Mesenchymal stem cell (in vitro differentiated cells and primary cell): ENCODE measurements at regions not wholly inside any gene's neighbourhood (a gene's known extent, or its start where the extent isn't known, plus 50 kb on each side); places are given as distances from the start of the nearest gene placed in this dataset.

ENCODE experiments used
- DNase-seq: peaks from one replicate; pipeline ENCODE4 v3.0.0-alpha.2; 2013
- H2AFZ ChIP-seq: one replicate; pipeline ENCODE4 v1.6.1; 2013; ENCODE audit warnings: low read depth, mild to moderate bottlenecking, control low read depth, inconsistent platforms, low read length, moderate library complexity
- H2AK5ac ChIP-seq: 2 replicates; pipeline ENCODE4 v1.6.1; 2013; ENCODE audit warnings: low read length, moderate library complexity, mild to moderate bottlenecking, inconsistent platforms; ENCODE audit not compliant: severe bottlenecking
- H2BK120ac ChIP-seq: one replicate; pipeline ENCODE4 v1.6.1; 2013; ENCODE audit warnings: low read depth, mild to moderate bottlenecking, inconsistent platforms, low read length, moderate library complexity
- H2BK12ac ChIP-seq, 2 experiments: one replicate each; pipeline ENCODE4 v1.6.1; 2013; ENCODE audit warnings: inconsistent platforms in 2 of 2, low read length in 2 of 2, mild to moderate bottlenecking in 2 of 2, moderate library complexity in 2 of 2, control low read depth in 1 of 2
- H2BK15ac ChIP-seq: one replicate; pipeline ENCODE4 v1.6.1; 2013; ENCODE audit warnings: mild to moderate bottlenecking, low read depth, inconsistent platforms; ENCODE audit not compliant: poor library complexity, severe bottlenecking
- H2BK5ac ChIP-seq: 2 replicates; pipeline ENCODE4 v1.6.1; 2013; ENCODE audit warnings: low read depth, mild to moderate bottlenecking, low read length, control low read depth, inconsistent platforms; ENCODE audit not compliant: poor library complexity, severe bottlenecking
- H3K14ac ChIP-seq, 2 experiments: one replicate each; pipeline ENCODE4 v1.6.1; 2013; ENCODE audit warnings: inconsistent platforms in 2 of 2, low read length in 2 of 2, control low read depth in 1 of 2, mild to moderate bottlenecking in 1 of 2, moderate library complexity in 1 of 2
- H3K18ac ChIP-seq, 2 experiments: one replicate each; pipeline ENCODE4 v1.6.1; 2013; ENCODE audit warnings: inconsistent platforms in 2 of 2, low read length in 2 of 2, control low read depth in 1 of 2, low read depth in 1 of 2, mild to moderate bottlenecking in 1 of 2
- H3K23ac ChIP-seq, 2 experiments: one replicate each; pipeline ENCODE4 v1.6.1; 2013; ENCODE audit warnings: inconsistent platforms in 2 of 2, low read length in 2 of 2, mild to moderate bottlenecking in 2 of 2, moderate library complexity in 2 of 2, control low read depth in 1 of 2
- H3K27ac ChIP-seq: 2 replicates; pipeline ENCODE4 v1.5.1; 2013; ENCODE audit warnings: mild to moderate bottlenecking, moderate library complexity, low read length, control low read depth, inconsistent platforms; ENCODE audit not compliant: poor library complexity, severe bottlenecking
- H3K27me3 ChIP-seq, 2 experiments: 2 replicates each; pipeline versions ENCODE4 v1.6.1 to v1.7.0; 2013; ENCODE audit warnings: low read length in 2 of 2, mild to moderate bottlenecking in 2 of 2, moderate library complexity in 2 of 2, control low read depth in 1 of 2, inconsistent platforms in 1 of 2; ENCODE audit not compliant: control insufficient read depth in 1 of 2, insufficient read depth in 1 of 2
- H3K36me3 ChIP-seq, 2 experiments: 2 replicates each; pipeline versions ENCODE4 v1.6.1 to v1.7.0; 2013; ENCODE audit warnings: low read length in 2 of 2, control low read depth in 1 of 2, inconsistent platforms in 1 of 2, low read depth in 1 of 2, mild to moderate bottlenecking in 1 of 2; ENCODE audit not compliant: insufficient read depth in 2 of 2, control insufficient read depth in 1 of 2
- H3K4ac ChIP-seq, 2 experiments: one replicate each; pipeline ENCODE4 v1.6.1; 2013; ENCODE audit warnings: inconsistent platforms in 2 of 2, low read length in 2 of 2, mild to moderate bottlenecking in 2 of 2, moderate library complexity in 2 of 2, control low read depth in 1 of 2, low read depth in 1 of 2
- H3K4me1 ChIP-seq: 2 replicates; pipeline ENCODE4 v1.6.1; 2013; ENCODE audit warnings: low read depth, low read length, control low read depth; ENCODE audit not compliant: control insufficient read depth, insufficient read depth
- H3K4me2 ChIP-seq: 2 replicates; pipeline ENCODE4 v1.6.1; 2013; ENCODE audit warnings: low read length, mild to moderate bottlenecking, inconsistent platforms; ENCODE audit not compliant: poor library complexity, severe bottlenecking
- H3K4me3 ChIP-seq, 2 experiments: 2 replicates each; pipeline versions ENCODE4 v1.5.1 to v1.7.0; 2013; ENCODE audit warnings: low read length in 2 of 2, mild to moderate bottlenecking in 2 of 2, control low read depth in 1 of 2, low read depth in 1 of 2; ENCODE audit not compliant: insufficient read depth in 1 of 2
- H3K79me1 ChIP-seq: replicated peaks from 2 replicates; pipeline ENCODE4 v1.6.1; 2013; ENCODE audit warnings: mild to moderate bottlenecking, control low read depth, low read length, inconsistent platforms; ENCODE audit not compliant: poor library complexity, severe bottlenecking
- H3K9ac ChIP-seq: 2 replicates; pipeline ENCODE4 v1.7.0; 2013; ENCODE audit warnings: mild to moderate bottlenecking, low read length, moderate library complexity
- H3K9me3 ChIP-seq: 2 replicates; pipeline ENCODE4 v1.7.0; 2013; ENCODE audit warnings: mild to moderate bottlenecking, low read length; ENCODE audit not compliant: control insufficient read depth
- H4K8ac ChIP-seq: one replicate; pipeline ENCODE4 v1.6.1; 2013; ENCODE audit warnings: inconsistent platforms, mild to moderate bottlenecking, low read length, moderate library complexity
- H4K91ac ChIP-seq: one replicate; pipeline ENCODE4 v1.6.1; 2013; ENCODE audit warnings: mild to moderate bottlenecking, low read length, inconsistent platforms
- WGBS: methylation state at CpG from one replicate; pipeline ENCODE4 v1.1.7; 2013; ENCODE audit warnings: mixed read lengths; 5-methylcytosine and 5-hydroxymethylcytosine counted together

GRCh38 chr7:50152486-50152885, 59.4 kb upstream of the ZPBP start:
- no peaks in the 10 kb centered on the region for H3K79me1 ChIP-seq

DNA sequence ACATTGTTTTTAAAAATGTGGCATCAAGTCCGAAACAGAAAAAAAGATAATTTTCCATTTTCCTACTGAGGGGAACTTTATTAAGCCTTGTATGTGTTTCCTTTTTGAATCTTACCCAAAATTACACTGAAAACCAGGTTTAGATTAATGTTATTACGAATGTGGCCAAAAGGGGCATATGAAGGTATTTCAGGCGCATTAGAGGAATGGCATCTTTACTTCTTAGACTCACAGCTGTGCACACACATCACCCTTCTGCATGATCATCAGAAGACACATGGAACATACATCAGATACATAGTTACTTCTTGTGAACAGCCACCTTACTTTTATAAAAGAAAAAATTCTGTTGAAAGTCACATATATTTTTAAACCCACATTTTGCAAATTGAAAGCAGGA, 58.6 kb upstream of the ZPBP start:
- H3K4me2 ChIP-seq, result no peak overlapping the region
- H2AFZ ChIP-seq, result no peak overlapping the region
- H2BK12ac ChIP-seq, result no peak overlapping the region
- no peaks in the 10 kb centered on the region for H3K4me1 ChIP-seq
- no peak overlapping the region for H3K9ac ChIP-seq
- no peak overlapping the region for H2AK5ac ChIP-seq
- no peak overlapping the region for H2BK5ac ChIP-seq
- no peaks in the 10 kb centered on the region for H3K36me3 ChIP-seq
- H2BK15ac ChIP-seq, result no peak overlapping the region
- no peak overlapping the region for H2BK120ac ChIP-seq
- H3K79me1 ChIP-seq, result no peaks in the 10 kb centered on the region
- H4K8ac ChIP-seq, result no peak overlapping the region
- H3K9me3 ChIP-seq, result no peaks in the 10 kb centered on the region
- H3K23ac ChIP-seq, result no peak overlapping the region
- no peak overlapping the region for H3K27ac ChIP-seq
- DNase-seq, result no peak
- 100% methylated on average over 1 of the region's 3 CpGs for WGBS
- no peak overlapping the region for H3K14ac ChIP-seq
- H3K27me3 ChIP-seq, result peaks cover 0 to 22% of the 10 kb centered on the region in 2 experiments
- H3K18ac ChIP-seq, result no peak overlapping the region
- no peak overlapping the region for H3K4ac ChIP-seq
- H4K91ac ChIP-seq, result no peak overlapping the region
- no peak overlapping the region for H3K4me3 ChIP-seq

More at GRCh38 chr7:50152486-50152885, 59.4 kb upstream of the ZPBP start:
- H4K91ac ChIP-seq, result no peak overlapping the region
- H3K4ac ChIP-seq, result no peak overlapping the region
- no peak overlapping the region for H2AK5ac ChIP-seq
- H2BK120ac ChIP-seq, result no peak overlapping the region
- no peak overlapping the region for H3K18ac ChIP-seq
- no peak overlapping the region for H3K4me2 ChIP-seq
- no peak overlapping the region for H2BK5ac ChIP-seq
- H3K27ac ChIP-seq, result no peak overlapping the region
- 87% methylated on average over 5 of the region's 8 CpGs for whole genome bisulfite sequencing
- peaks cover 0 to 15% of the 10 kb centered on the region in 2 experiments for H3K27me3 ChIP-seq
- no peak overlapping the region for H2BK12ac ChIP-seq
- H3K9me3 ChIP-seq, result no peaks in the 10 kb centered on the region
- no peak overlapping the region for H3K4me3 ChIP-seq
- no peaks in the 10 kb centered on the region for H3K4me1 ChIP-seq
- H4K8ac ChIP-seq, result no peak overlapping the region
- H3K9ac ChIP-seq, result no peak overlapping the region
- H3K23ac ChIP-seq, result no peak overlapping the region
- no peak overlapping the region for H2AFZ ChIP-seq
- no peak overlapping the region for H2BK15ac ChIP-seq
- no peak overlapping the region for H3K14ac ChIP-seq
- no peak for DNase-seq
- no peaks in the 10 kb centered on the region for H3K36me3 ChIP-seq

DNA sequence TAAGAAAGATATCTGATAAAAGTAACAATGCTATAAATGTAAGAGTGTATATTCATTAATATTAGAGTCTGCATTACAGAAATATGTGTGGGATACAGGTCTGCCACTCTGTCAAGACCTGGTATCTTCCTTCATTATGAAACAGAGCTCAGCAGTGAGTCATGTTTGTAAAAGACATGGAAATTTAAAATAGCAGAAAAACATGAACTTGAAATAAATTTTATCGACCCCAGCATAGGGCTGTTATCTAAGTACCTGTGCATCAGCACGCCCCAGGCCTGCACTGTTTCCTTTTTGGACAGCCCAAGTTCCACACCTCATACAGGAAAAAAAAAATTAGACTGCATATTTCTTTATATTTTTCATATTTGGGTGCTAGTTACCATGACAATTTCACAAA, 58.0 kb upstream of the ZPBP start:
- H2BK5ac ChIP-seq, result no peak overlapping the region
- no peak overlapping the region for H3K23ac ChIP-seq
- no peak overlapping the region for H3K27ac ChIP-seq
- no peak overlapping the region for H3K4me2 ChIP-seq
- no peak for DNase-seq
- no peak overlapping the region for H2BK15ac ChIP-seq
- no peak overlapping the region for H3K9ac ChIP-seq
- 81% methylated on average over 2 of the region's 2 CpGs for WGBS
- H2AFZ ChIP-seq, result no peak overlapping the region
- no peak overlapping the region for H3K18ac ChIP-seq
- no peak overlapping the region for H2BK12ac ChIP-seq
- H3K4ac ChIP-seq, result no peak overlapping the region
- no peak overlapping the region for H3K4me3 ChIP-seq
- H3K9me3 ChIP-seq, result no peaks in the 10 kb centered on the region
- H3K27me3 ChIP-seq, result peaks cover 0 to 22% of the 10 kb centered on the region in 2 experiments
- H2AK5ac ChIP-seq, result no peak overlapping the region
- H3K4me1 ChIP-seq, result no peaks in the 10 kb centered on the region
- H4K8ac ChIP-seq, result no peak overlapping the region
- no peaks in the 10 kb centered on the region for H3K36me3 ChIP-seq
- H4K91ac ChIP-seq, result no peak overlapping the region
- H3K14ac ChIP-seq, result no peak overlapping the region
- no peak overlapping the region for H2BK120ac ChIP-seq
- H3K79me1 ChIP-seq, result no peaks in the 10 kb centered on the region

DNA sequence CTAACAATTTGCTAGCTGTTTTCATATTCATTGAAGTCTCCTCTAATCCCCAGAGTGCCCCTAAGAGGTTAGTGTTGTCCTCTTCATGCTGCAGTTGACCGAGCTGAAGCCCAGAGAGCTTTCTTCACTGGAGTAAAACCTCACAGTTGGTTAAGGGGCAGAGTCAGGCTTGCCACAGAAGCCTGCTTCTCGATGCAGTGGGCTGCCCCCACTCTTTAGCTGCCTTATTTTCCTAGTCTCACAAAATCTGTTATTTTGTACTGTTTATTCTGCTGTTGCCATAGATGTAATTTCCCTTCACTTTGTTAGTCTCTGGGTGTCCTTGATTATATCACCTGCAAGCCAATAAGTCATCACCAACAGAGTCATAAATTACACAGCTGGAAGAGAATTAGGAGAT, 56.3 kb upstream of the ZPBP start:
- no peak overlapping the region for H3K9ac ChIP-seq
- no peak overlapping the region for H3K18ac ChIP-seq
- H3K27me3 ChIP-seq, result peaks cover 0 to 22% of the 10 kb centered on the region in 2 experiments
- no peak overlapping the region for H2AFZ ChIP-seq
- no peak overlapping the region for H3K14ac ChIP-seq
- DNase-seq, result no peak
- no peak overlapping the region for H3K27ac ChIP-seq
- H3K4ac ChIP-seq, result no peak overlapping the region
- H2BK5ac ChIP-seq, result no peak overlapping the region
- H3K23ac ChIP-seq, result no peak overlapping the region
- H3K79me1 ChIP-seq, result no peaks in the 10 kb centered on the region
- no peak overlapping the region for H3K4me2 ChIP-seq
- no peak overlapping the region for H4K91ac ChIP-seq
- H2BK120ac ChIP-seq, result no peak overlapping the region
- no peak overlapping the region for H4K8ac ChIP-seq
- no peaks in the 10 kb centered on the region for H3K36me3 ChIP-seq
- 49% methylated on average over 1 of the region's 2 CpGs for WGBS
- H3K9me3 ChIP-seq, result no peaks in the 10 kb centered on the region
- H2AK5ac ChIP-seq, result no peak overlapping the region
- no peaks in the 10 kb centered on the region for H3K4me1 ChIP-seq
- H2BK12ac ChIP-seq, result no peak overlapping the region
- no peak overlapping the region for H2BK15ac ChIP-seq
- H3K4me3 ChIP-seq, result no peak overlapping the region
